ENCODE measurements at regions not wholly inside any gene's neighbourhood (a gene's known extent, or its start where the extent isn't known, plus 50 kb on each side); places are given as distances from the start of the nearest gene placed in this dataset.

DNA sequence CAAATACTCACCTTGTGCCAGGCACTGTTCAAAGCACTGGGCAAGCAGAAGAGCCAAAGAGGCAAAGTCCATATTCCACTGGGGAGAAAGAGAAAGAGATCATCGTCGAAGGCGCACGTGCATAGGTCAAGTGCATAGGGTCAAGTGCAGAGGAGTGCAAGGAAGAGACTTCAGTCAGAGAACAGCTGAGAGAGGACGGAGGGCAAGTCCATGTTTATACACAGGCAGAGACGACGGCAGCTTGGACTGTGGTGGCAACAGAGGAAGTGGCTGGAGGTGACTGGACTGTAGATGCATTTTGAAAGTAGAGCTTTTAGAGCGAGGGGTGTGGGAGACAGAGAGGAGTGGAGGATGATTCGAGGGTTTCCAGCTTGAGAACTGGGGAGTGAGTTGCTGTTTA, 74.7 kb upstream of the SDK2 start:
- Histone ChIP-seq H3K9me3 (no peaks in the 10 kb centered on the region), H3K36me3 (no peaks in the 10 kb centered on the region), H3K4me1 (peaks cover 0 to 14% (median 0%) of the 10 kb centered on the region in 3 donors), H3K27ac (no peak overlapping the region), H3K27me3 (peaks cover 50% of the 10 kb centered on the region), H3K4me3 (no peak overlapping the region)
- no peak for ATAC-seq
- no peak for TF ChIP-seq POLR2AphosphoS5 (IDR thresholded peaks at IDR 0.05)
- TF ChIP-seq EP300 (IDR thresholded peaks at IDR 0.05) = no peak
- TF ChIP-seq POLR2A (IDR thresholded peaks at IDR 0.05) = no peak
- TF ChIP-seq, protein P1, sequence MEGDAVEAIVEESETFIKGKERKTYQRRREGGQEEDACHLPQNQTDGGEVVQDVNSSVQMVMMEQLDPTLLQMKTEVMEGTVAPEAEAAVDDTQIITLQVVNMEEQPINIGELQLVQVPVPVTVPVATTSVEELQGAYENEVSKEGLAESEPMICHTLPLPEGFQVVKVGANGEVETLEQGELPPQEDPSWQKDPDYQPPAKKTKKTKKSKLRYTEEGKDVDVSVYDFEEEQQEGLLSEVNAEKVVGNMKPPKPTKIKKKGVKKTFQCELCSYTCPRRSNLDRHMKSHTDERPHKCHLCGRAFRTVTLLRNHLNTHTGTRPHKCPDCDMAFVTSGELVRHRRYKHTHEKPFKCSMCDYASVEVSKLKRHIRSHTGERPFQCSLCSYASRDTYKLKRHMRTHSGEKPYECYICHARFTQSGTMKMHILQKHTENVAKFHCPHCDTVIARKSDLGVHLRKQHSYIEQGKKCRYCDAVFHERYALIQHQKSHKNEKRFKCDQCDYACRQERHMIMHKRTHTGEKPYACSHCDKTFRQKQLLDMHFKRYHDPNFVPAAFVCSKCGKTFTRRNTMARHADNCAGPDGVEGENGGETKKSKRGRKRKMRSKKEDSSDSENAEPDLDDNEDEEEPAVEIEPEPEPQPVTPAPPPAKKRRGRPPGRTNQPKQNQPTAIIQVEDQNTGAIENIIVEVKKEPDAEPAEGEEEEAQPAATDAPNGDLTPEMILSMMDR (IDR thresholded peaks at IDR 0.05) = no peak
- WGBS, 2 donors (ENCODE audit: low coverage in 1 of 2) = 54 to 66% methylated on average over 9 of the region's 9 CpGs

DNA sequence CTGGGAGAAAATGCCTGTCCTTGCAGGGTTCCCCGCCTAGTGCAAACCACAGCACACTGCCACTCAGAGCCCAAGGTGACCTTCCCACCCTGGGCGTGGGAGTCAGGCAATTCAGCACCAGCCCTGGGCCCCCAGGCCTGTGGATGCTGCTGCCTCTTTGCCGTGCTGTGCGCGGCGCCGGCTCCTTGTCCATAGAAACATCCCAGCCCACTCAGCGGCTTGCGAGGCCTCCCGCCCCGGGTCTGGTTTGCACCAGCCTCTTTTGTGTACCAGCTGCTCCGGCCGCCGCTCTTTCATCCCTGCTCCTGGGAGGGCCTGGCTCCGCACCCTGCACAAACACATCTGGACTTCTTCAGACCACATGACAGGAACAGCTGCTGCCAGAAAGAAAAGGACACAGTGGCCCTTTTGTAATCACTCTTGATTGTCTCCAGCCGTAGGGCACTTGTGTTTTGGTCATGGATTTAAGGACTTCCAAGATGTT, 75.4 kb upstream of the SDK2 start:
- peaks cover 48% of the 10 kb centered on the region for H3K27me3 ChIP-seq
- TF ChIP-seq POLR2A (IDR thresholded peaks at IDR 0.05) = no peak
- no peak for TF ChIP-seq EP300 (IDR thresholded peaks at IDR 0.05)
- TF ChIP-seq, protein P1 (IDR thresholded peaks at IDR 0.05) = no peak
- TF ChIP-seq POLR2AphosphoS5 (IDR thresholded peaks at IDR 0.05) = peak; percentile 56
- H3K9me3 ChIP-seq = no peaks in the 10 kb centered on the region
- peaks cover 0 to 14% (median 0%) of the 10 kb centered on the region in 3 donors for H3K4me1 ChIP-seq
- WGBS, 2 donors (ENCODE audit: low coverage in 1 of 2) = 20% methylated on average over 1 of the region's 16 CpGs; no CpG with 5 or more reads in 1 of the 2 donors
- H3K4me3 ChIP-seq = no peak overlapping the region
- no peak for ATAC-seq
- no peak overlapping the region for H3K27ac ChIP-seq
- H3K36me3 ChIP-seq = no peaks in the 10 kb centered on the region

DNA sequence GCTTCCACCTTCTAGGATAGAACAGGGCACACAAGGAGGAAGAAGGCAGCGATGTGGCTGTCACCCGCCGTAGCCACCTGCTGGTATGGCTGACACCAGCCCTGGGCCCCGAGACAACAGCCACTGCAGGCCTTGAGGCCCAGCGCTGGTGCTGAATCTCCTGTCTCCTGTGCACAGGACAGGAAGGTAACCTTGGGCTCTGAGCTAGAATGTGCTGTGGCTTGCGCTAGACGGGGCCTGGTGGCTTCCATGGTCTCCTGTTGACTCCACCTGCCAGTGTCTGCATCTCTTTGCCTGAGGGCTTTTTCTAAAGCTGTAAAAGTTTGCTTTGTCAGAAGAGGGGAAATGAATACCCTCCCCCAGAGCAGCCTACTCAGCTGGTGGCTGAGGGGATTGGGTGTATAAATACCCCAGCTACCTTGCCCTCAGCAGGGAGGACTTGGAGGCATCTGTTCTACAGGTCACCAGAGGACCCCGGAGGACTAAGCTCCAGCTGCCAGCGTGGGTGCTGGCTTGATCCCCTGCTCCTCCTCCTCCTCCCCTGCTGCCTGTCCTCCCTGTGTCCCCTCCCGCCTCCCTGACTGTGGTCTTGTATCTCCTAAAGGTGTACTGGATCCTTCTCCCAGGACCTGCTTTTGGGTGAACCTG, 76.1 kb upstream of the SDK2 start:
- H3K27ac ChIP-seq = no peak overlapping the region
- H3K27me3 ChIP-seq = peaks cover 48% of the 10 kb centered on the region
- no peaks in the 10 kb centered on the region for H3K36me3 ChIP-seq
- WGBS, 2 donors (ENCODE audit: low coverage in 1 of 2) = 80 to 87% methylated on average over 1 to 6 of the region's 10 CpGs
- no peak overlapping the region for H3K4me3 ChIP-seq
- peaks cover 0 to 14% (median 0%) of the 10 kb centered on the region in 3 donors for H3K4me1 ChIP-seq
- no peaks in the 10 kb centered on the region for H3K9me3 ChIP-seq
- no peak for TF ChIP-seq EP300 (IDR thresholded peaks at IDR 0.05)
- TF ChIP-seq, protein P1 (IDR thresholded peaks at IDR 0.05) = no peak
- no peak for TF ChIP-seq POLR2A (IDR thresholded peaks at IDR 0.05)
- TF ChIP-seq POLR2AphosphoS5 (IDR thresholded peaks at IDR 0.05) = no peak
- no peak for ATAC-seq

DNA sequence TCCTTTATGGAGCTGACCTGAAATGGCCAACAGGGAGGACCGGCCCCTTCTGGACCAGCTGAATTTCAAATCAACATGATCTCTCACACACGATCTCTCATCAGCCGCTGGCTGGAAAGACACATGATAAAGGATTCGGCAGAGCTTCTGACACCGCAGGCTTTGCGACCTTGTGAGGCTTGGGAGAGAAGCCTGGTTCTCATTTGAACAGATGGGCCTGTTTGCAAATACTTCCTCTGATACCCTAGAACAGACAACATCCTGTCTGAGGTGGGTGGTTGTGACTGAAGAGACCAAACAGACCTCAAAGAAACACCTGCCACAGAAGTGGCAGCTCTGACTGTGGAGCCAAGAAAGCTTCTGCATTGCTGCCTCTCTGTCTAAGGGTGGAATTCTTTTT, 77.9 kb upstream of the SDK2 start:
- TF ChIP-seq POLR2AphosphoS5 (IDR thresholded peaks at IDR 0.05) = no peak
- TF ChIP-seq POLR2A (IDR thresholded peaks at IDR 0.05) = no peak
- TF ChIP-seq EP300 (IDR thresholded peaks at IDR 0.05) = no peak
- TF ChIP-seq, protein P1 (IDR thresholded peaks at IDR 0.05) = no peak
- WGBS, 2 donors (ENCODE audit: low coverage in 1 of 2) = 70 to 90% methylated on average over 2 of the region's 6 CpGs
- peaks cover 0 to 14% (median 0%) of the 10 kb centered on the region in 3 donors for H3K4me1 ChIP-seq
- H3K4me3 ChIP-seq = no peak overlapping the region
- no peak overlapping the region for H3K27ac ChIP-seq
- H3K27me3 ChIP-seq = peaks cover 33% of the 10 kb centered on the region
- no peaks in the 10 kb centered on the region for H3K9me3 ChIP-seq
- ATAC-seq = no peak
- no peaks in the 10 kb centered on the region for H3K36me3 ChIP-seq

GRCh38 chr17:73723317-73723716, 79.1 kb upstream of the SDK2 start:
- TF ChIP-seq, protein P1 (IDR thresholded peaks at IDR 0.05) = no peak
- TF ChIP-seq POLR2AphosphoS5 (IDR thresholded peaks at IDR 0.05) = no peak
- no peak for TF ChIP-seq EP300 (IDR thresholded peaks at IDR 0.05)
- no peak for TF ChIP-seq POLR2A (IDR thresholded peaks at IDR 0.05)
- 74 to 78% methylated on average over 3 to 4 of the region's 4 CpGs for WGBS, 2 donors (ENCODE audit: low coverage in 1 of 2)
- no peaks in the 10 kb centered on the region for H3K9me3 ChIP-seq
- no peak overlapping the region for H3K27ac ChIP-seq
- no peak overlapping the region for H3K4me3 ChIP-seq
- H3K27me3 ChIP-seq = peaks cover 29% of the 10 kb centered on the region
- H3K4me1 ChIP-seq = peaks cover 0 to 14% (median 0%) of the 10 kb centered on the region in 3 donors
- ATAC-seq = no peak
- H3K36me3 ChIP-seq = no peaks in the 10 kb centered on the region
